ENCODE measurements at regions not wholly inside any gene's neighbourhood (a gene's known extent, or its start where the extent isn't known, plus 50 kb on each side); places are given as distances from the start of the nearest gene placed in this dataset.

DNA sequence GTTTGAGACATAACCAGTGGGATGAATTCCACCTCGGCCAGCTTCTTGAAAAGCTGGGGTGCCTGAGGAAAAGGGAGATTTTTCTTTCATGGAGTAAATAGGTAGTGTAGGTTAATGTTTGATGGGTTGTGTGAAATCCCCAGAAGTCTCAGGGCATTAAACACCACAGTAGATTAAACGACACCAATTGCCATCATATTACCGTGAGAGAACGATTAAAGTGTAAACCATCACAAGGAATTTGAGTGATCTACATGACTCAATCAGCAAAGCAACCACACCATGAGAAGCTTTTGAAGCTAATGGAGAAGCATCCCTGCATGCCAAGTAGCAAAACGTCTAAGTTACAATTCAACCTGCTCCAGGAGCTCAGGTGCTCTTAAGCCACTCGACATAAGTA lies 322.5 kb upstream of the GATB start:
- DNase-seq: no peak
- H3K27me3 Mint-ChIP-seq: no peaks in the 10 kb centered on the region
- no peak overlapping the region for H3K27ac Mint-ChIP-seq
- Histone ChIP-seq H3K36me3 (ENCODE audit: insufficient read depth, low read length) (no peaks in the 10 kb centered on the region), H3K27ac (ENCODE audit: low read depth, low read length) (no peak overlapping the region), H3K27me3 (ENCODE audit: insufficient read depth, low read length) (no peaks in the 10 kb centered on the region), H3K4me3 (ENCODE audit: low read length in 2 of 2) (no peak overlapping the region), H3K4me1 (ENCODE audit: insufficient read depth, low read length) (peaks cover 37% of the 10 kb centered on the region), H3K9me3 (ENCODE audit: control insufficient read depth in 1 of 2, low read length in 2 of 2) (no peaks in the 10 kb centered on the region)
- H3K4me1 Mint-ChIP-seq: peaks cover 33 to 61% (median 54%) of the 10 kb centered on the region in 4 donors
- CTCF ChIA-PET (ENCODE audit: partially characterized antibody): interaction anchor here (0.9 to 1.2 kb wide), 2 partner anchors 9 to 10 kb away, joined by 3 to 4 read pairs; no protein-coding TSS in a partner anchor
- H3K9me3 Mint-ChIP-seq: no peaks in the 10 kb centered on the region
- intact Hi-C loops (cut with micrococcal nuclease): no loop called here
- H3K4me3 Mint-ChIP-seq: no peak overlapping the region
- no peaks in the 10 kb centered on the region for H3K36me3 Mint-ChIP-seq
- POLR2A ChIA-PET (ENCODE audit: partially characterized antibody): no interaction called here

GRCh38 chr4:152081024-152081423 lies 320.2 kb upstream of the GATB start:
- intact Hi-C loops (cut with micrococcal nuclease): no loop called here
- H3K4me3 Mint-ChIP-seq: peak overlapping the region in 1 of 8 donors; percentile 8
- POLR2A ChIA-PET (ENCODE audit: partially characterized antibody): interaction anchor here (0.5 to 7.2 kb wide), 7 partner anchors 8 to 57 kb away, joined by 3 to 97 read pairs (median 4); no protein-coding TSS in a partner anchor

DNA sequence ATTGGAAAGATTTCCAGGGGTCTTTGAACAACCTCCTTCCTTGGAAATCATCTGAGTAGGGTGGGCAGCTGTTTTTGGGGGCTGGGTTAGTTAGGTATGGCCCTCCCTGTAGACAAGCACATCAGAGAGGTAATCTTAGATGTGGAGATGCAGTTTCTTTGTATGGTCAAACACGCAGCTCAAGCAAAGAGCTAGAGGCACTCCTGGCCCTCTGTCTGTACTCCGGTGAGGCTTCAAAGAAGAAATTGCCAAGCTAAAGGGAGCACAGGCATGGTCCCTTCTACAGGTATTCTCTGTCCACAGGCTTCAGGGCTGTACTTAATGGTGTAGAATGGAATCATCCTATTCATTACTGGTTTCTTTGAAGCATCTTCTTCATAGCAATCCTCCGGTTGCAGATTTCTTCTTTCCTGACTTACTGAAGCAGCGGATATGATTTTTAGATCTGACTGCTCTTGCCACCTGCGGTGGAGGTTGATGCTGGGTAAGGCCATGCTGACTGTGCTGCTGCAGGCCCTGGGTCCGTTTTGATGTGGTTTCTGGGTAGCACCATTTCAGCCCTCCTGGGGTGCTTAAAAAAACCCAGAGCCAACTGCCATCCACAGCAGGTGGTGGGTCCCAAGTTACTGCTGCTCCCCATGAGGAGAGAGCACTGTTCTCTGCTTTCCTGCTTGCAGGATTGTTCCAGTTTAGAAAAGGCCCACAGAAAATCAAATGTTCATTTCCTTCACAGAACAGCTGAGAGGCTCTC lies 318.9 kb upstream of the GATB start:
- H3K4me1 Mint-ChIP-seq: peaks cover 43 to 85% (median 67%) of the 10 kb centered on the region in 4 donors
- H3K36me3 ChIP-seq (ENCODE audit: insufficient read depth, low read length): no peaks in the 10 kb centered on the region
- no peaks in the 10 kb centered on the region for H3K27me3 ChIP-seq (ENCODE audit: insufficient read depth, low read length)
- H3K9me3 ChIP-seq (ENCODE audit: control insufficient read depth in 1 of 2, low read length in 2 of 2): no peaks in the 10 kb centered on the region
- no peaks in the 10 kb centered on the region for H3K27me3 Mint-ChIP-seq
- H3K9me3 Mint-ChIP-seq: peaks cover 0 to 5% (median 0%) of the 10 kb centered on the region in 8 donors
- ChIA-PET CTCF (ENCODE audit: partially characterized antibody) (interaction anchor here (0.6 to 3.2 kb wide), 9 partner anchors 14 to 318 kb away, joined by 3 to 10 read pairs (median 3); no protein-coding TSS in a partner anchor), POLR2A (ENCODE audit: partially characterized antibody) (interaction anchor here (0.7 to 7.2 kb wide), 10 partner anchors 10 to 319 kb away, joined by 3 to 97 read pairs (median 4); no protein-coding TSS in a partner anchor)
- no peaks in the 10 kb centered on the region for H3K36me3 Mint-ChIP-seq
- intact Hi-C loops (cut with micrococcal nuclease): loop anchor here (1.0 kb wide), 1 partner anchor 21 kb away; no protein-coding TSS in a partner anchor
- DNase-seq: peak; percentile 52 to 63 (median 57)
- H3K27ac ChIP-seq (ENCODE audit: low read depth, low read length): peak overlapping the region; percentile 45
- peaks cover 50% of the 10 kb centered on the region for H3K4me1 ChIP-seq (ENCODE audit: insufficient read depth, low read length)
- peak overlapping the region; percentile 85 to 97 (median 90) for H3K27ac Mint-ChIP-seq
- peak overlapping the region in 1 of 2 donors; percentile 17 for H3K4me3 ChIP-seq (ENCODE audit: low read length in 2 of 2)
- H3K4me3 Mint-ChIP-seq: peak overlapping the region in 7 of 8 donors; percentile 50 to 81 (median 66)

More at GRCh38 chr4:152081024-152081423, 320.2 kb upstream of the GATB start:
- H3K27me3 ChIP-seq (ENCODE audit: insufficient read depth, low read length): no peaks in the 10 kb centered on the region
- no peaks in the 10 kb centered on the region for H3K27me3 Mint-ChIP-seq
- CTCF ChIA-PET (ENCODE audit: partially characterized antibody): interaction anchor here (1.1 to 3.2 kb wide), 3 partner anchors 19 to 317 kb away, joined by 3 to 10 read pairs (median 3); no protein-coding TSS in a partner anchor
- no peak for DNase-seq
- H3K9me3 Mint-ChIP-seq: peaks cover 0 to 5% (median 0%) of the 10 kb centered on the region in 8 donors
- no peaks in the 10 kb centered on the region for H3K9me3 ChIP-seq (ENCODE audit: control insufficient read depth in 1 of 2, low read length in 2 of 2)
- no peak overlapping the region for H3K4me3 ChIP-seq (ENCODE audit: low read length in 2 of 2)
- H3K27ac Mint-ChIP-seq: peak overlapping the region; percentile 17 to 92 (median 67)
- peaks cover 44 to 79% (median 68%) of the 10 kb centered on the region in 4 donors for H3K4me1 Mint-ChIP-seq
- H3K36me3 ChIP-seq (ENCODE audit: insufficient read depth, low read length): no peaks in the 10 kb centered on the region
- peaks cover 50% of the 10 kb centered on the region for H3K4me1 ChIP-seq (ENCODE audit: insufficient read depth, low read length)
- H3K36me3 Mint-ChIP-seq: no peaks in the 10 kb centered on the region
- H3K27ac ChIP-seq (ENCODE audit: low read depth, low read length): no peak overlapping the region

DNA sequence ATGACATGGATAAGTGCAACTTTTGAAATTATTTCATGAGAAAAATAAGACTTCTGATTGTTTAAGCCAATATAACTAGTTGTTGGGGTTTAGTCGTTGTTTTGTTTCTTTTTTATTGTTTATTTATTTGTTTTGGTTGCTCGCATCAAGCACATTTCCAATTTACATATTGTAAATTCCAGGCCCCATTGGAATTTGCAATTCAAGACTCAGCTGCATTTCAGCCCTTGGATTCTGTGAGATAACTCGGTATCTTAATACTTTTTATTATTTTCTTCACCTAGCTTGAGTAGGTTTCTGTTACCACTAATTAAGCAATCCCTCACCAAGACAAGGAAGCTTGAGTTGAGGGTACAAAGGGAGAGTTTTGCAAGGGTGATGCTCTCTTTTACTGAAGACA lies 318.3 kb upstream of the GATB start:
- H3K4me3 Mint-ChIP-seq: peak overlapping the region in 3 of 8 donors; percentile 32 to 74 (median 48)
- H3K27ac Mint-ChIP-seq: peak overlapping the region; percentile 47 to 97 (median 88)
- H3K4me1 Mint-ChIP-seq: peaks cover 43 to 88% (median 67%) of the 10 kb centered on the region in 4 donors
- H3K36me3 Mint-ChIP-seq: no peaks in the 10 kb centered on the region
- Histone ChIP-seq H3K4me3 (ENCODE audit: low read length in 2 of 2) (peak overlapping the region in 1 of 2 donors; percentile 17), H3K4me1 (ENCODE audit: insufficient read depth, low read length) (peaks cover 50% of the 10 kb centered on the region), H3K9me3 (ENCODE audit: control insufficient read depth in 1 of 2, low read length in 2 of 2) (no peaks in the 10 kb centered on the region), H3K27me3 (ENCODE audit: insufficient read depth, low read length) (no peaks in the 10 kb centered on the region), H3K36me3 (ENCODE audit: insufficient read depth, low read length) (no peaks in the 10 kb centered on the region), H3K27ac (ENCODE audit: low read depth, low read length) (peak overlapping the region; percentile 45)
- DNase-seq: no peak
- peaks cover 0 to 5% (median 0%) of the 10 kb centered on the region in 8 donors for H3K9me3 Mint-ChIP-seq
- intact Hi-C loops (cut with micrococcal nuclease): no loop called here
- CTCF ChIA-PET (ENCODE audit: partially characterized antibody): interaction anchor here (0.6 to 3.2 kb wide), 8 partner anchors 13 to 65 kb away, joined by 3 to 10 read pairs (median 3); no protein-coding TSS in a partner anchor
- POLR2A ChIA-PET (ENCODE audit: partially characterized antibody): interaction anchor here (0.8 to 7.2 kb wide), 9 partner anchors 10 to 178 kb away, joined by 3 to 97 read pairs (median 4); no protein-coding TSS in a partner anchor
- no peaks in the 10 kb centered on the region for H3K27me3 Mint-ChIP-seq

DNA sequence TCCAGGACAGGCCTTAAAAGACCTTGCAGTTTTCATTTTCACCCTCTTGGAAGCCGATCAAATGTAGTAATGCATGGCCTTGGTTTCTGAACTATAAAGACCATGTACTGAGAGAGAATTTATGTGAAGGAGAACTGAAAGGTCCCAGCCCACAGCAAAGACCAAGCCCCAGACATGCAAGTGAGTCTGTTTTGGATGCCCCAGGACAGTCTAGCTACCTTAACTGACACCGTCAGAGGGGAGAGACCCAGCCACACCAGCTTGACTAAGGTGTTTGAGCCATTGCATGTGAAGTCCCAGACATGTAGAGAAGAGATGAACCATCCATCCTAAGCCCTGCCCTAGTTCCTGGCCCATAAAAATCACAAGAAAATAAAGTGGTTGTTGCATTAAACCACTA lies 316.8 kb upstream of the GATB start:
- CTCF ChIA-PET (ENCODE audit: partially characterized antibody): no interaction called here
- H3K27ac Mint-ChIP-seq: peak overlapping the region in 6 of 7 donors; percentile 11 to 82 (median 54)
- no peaks in the 10 kb centered on the region for H3K9me3 ChIP-seq (ENCODE audit: control insufficient read depth in 1 of 2, low read length in 2 of 2)

DNA sequence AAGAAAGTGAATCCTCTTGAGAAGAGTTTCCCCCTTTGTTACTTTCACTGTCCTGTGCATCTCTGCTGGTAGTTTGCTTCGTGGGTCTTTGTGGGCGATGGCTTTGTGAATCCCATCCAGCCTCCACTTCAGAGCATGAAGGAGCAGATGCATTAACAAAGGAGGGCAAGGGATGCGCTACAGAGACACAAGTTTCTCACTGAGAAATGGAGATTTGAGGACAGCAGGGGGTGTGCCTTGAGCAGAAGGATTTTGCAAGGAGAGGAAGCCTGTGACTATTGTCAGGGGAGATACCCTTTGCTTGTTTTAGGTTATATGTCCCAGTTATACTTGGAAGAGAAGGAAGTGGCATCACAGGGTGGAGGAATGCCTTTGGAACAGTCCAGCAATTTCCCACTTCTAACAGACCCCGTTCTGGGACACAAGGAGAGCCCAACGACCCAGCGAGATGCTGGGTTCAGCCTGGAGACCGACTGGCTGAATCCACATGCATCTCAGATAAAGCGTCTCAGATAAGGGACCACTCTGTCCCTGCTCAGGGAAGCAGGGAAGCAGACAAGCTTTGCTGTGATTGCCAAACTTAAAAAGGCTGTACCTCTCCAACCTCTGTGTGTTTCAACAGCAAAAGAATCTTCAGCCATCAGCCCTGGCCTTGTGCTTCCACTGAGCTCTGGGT lies 314.6 kb upstream of the GATB start:
- no peaks in the 10 kb centered on the region for H3K27me3 Mint-ChIP-seq
- no peak overlapping the region for H3K4me3 Mint-ChIP-seq
- no peak overlapping the region for H3K27ac ChIP-seq (ENCODE audit: low read depth, low read length)
- CTCF ChIA-PET (ENCODE audit: partially characterized antibody): interaction anchor here (1.5 kb wide), 1 partner anchor 9 kb away, joined by 3 read pairs; no protein-coding TSS in a partner anchor
- no peaks in the 10 kb centered on the region for H3K9me3 ChIP-seq (ENCODE audit: control insufficient read depth in 1 of 2, low read length in 2 of 2)
- intact Hi-C loops (cut with micrococcal nuclease): no loop called here
- H3K36me3 Mint-ChIP-seq: no peaks in the 10 kb centered on the region
- POLR2A ChIA-PET (ENCODE audit: partially characterized antibody): interaction anchor here (7.2 kb wide), 1 partner anchor 24 kb away, joined by 97 read pairs; no protein-coding TSS in a partner anchor
- no peaks in the 10 kb centered on the region for H3K36me3 ChIP-seq (ENCODE audit: insufficient read depth, low read length)
- H3K4me1 Mint-ChIP-seq: peaks cover 33 to 76% (median 55%) of the 10 kb centered on the region in 4 donors
- H3K4me1 ChIP-seq (ENCODE audit: insufficient read depth, low read length): peaks cover 32% of the 10 kb centered on the region
- H3K27me3 ChIP-seq (ENCODE audit: insufficient read depth, low read length): no peaks in the 10 kb centered on the region
- peak overlapping the region in 1 of 7 donors; percentile 56 for H3K27ac Mint-ChIP-seq
- H3K4me3 ChIP-seq (ENCODE audit: low read length in 2 of 2): no peak overlapping the region
- DNase-seq: no peak
- peaks cover 0 to 5% (median 0%) of the 10 kb centered on the region in 8 donors for H3K9me3 Mint-ChIP-seq

More for the DNA sequence above, 316.8 kb upstream of the GATB start:
- no peaks in the 10 kb centered on the region for H3K27me3 Mint-ChIP-seq
- peaks cover 0 to 5% (median 0%) of the 10 kb centered on the region in 8 donors for H3K9me3 Mint-ChIP-seq
- Histone ChIP-seq H3K4me3 (ENCODE audit: low read length in 2 of 2) (no peak overlapping the region), H3K4me1 (ENCODE audit: insufficient read depth, low read length) (peaks cover 50% of the 10 kb centered on the region), H3K27me3 (ENCODE audit: insufficient read depth, low read length) (no peaks in the 10 kb centered on the region), H3K36me3 (ENCODE audit: insufficient read depth, low read length) (no peaks in the 10 kb centered on the region), H3K27ac (ENCODE audit: low read depth, low read length) (no peak overlapping the region)
- intact Hi-C loops (cut with micrococcal nuclease): no loop called here
- POLR2A ChIA-PET (ENCODE audit: partially characterized antibody): interaction anchor here (7.2 kb wide), 1 partner anchor 21 kb away, joined by 97 read pairs; no protein-coding TSS in a partner anchor
- DNase-seq: no peak
- no peaks in the 10 kb centered on the region for H3K36me3 Mint-ChIP-seq
- peaks cover 43 to 83% (median 67%) of the 10 kb centered on the region in 4 donors for H3K4me1 Mint-ChIP-seq
- no peak overlapping the region for H3K4me3 Mint-ChIP-seq

All from CD4-positive, alpha-beta memory T cell (primary cell).